ENCODE measurements at regions not wholly inside any gene's neighbourhood (a gene's known extent, or its start where the extent isn't known, plus 50 kb on each side); places are given as distances from the start of the nearest gene placed in this dataset.

- H3K36me3 ChIP-seq (ENCODE audit: insufficient read depth, low read length) = no peaks in the 10 kb centered on the region
- CTCF ChIA-PET (ENCODE audit: partially characterized antibody) = no interaction called here
- POLR2A ChIA-PET (ENCODE audit: partially characterized antibody) = no interaction called here
- H3K36me3 Mint-ChIP-seq = peaks cover 0 to 10% of the 10 kb centered on the region in 2 donors
- no peaks in the 10 kb centered on the region for H3K4me1 Mint-ChIP-seq
- H3K4me1 ChIP-seq (ENCODE audit: insufficient read depth, low read length) = no peaks in the 10 kb centered on the region
- no peak overlapping the region for H3K4me3 Mint-ChIP-seq
- no peaks in the 10 kb centered on the region for H3K27me3 ChIP-seq (ENCODE audit: insufficient read depth, low read length)
- H3K9me3 ChIP-seq (ENCODE audit: control insufficient read depth in 1 of 2, low read length in 2 of 2) = peaks cover 3 to 5% of the 10 kb centered on the region in 2 donors
- peaks cover 2 to 3% of the 10 kb centered on the region in 2 donors for H3K27me3 Mint-ChIP-seq
- H3K9me3 Mint-ChIP-seq = peaks cover 7 to 17% (median 11%) of the 10 kb centered on the region in 8 donors
- intact Hi-C loops (cut with micrococcal nuclease) = no loop called here
- H3K27ac Mint-ChIP-seq = no peak overlapping the region
- no peak overlapping the region for H3K4me3 ChIP-seq (ENCODE audit: low read length in 2 of 2)
- no peak overlapping the region for H3K27ac ChIP-seq (ENCODE audit: low read depth, low read length)
- DNase-seq = no peak
Observed at GRCh38 chr11:69393178-69393832, 88.2 kb upstream of the LINC01488 start.

- peaks cover 1 to 11% (median 6%) of the 10 kb centered on the region in 8 donors for H3K9me3 Mint-ChIP-seq
- no peaks in the 10 kb centered on the region for H3K4me1 Mint-ChIP-seq
- ChIA-PET CTCF (ENCODE audit: partially characterized antibody) (no interaction called here), POLR2A (ENCODE audit: partially characterized antibody) (no interaction called here)
- Histone ChIP-seq H3K27me3 (ENCODE audit: insufficient read depth, low read length) (no peaks in the 10 kb centered on the region), H3K4me3 (ENCODE audit: low read length in 2 of 2) (no peak overlapping the region), H3K4me1 (ENCODE audit: insufficient read depth, low read length) (no peaks in the 10 kb centered on the region), H3K36me3 (ENCODE audit: insufficient read depth, low read length) (no peaks in the 10 kb centered on the region), H3K9me3 (ENCODE audit: control insufficient read depth in 1 of 2, low read length in 2 of 2) (no peaks in the 10 kb centered on the region), H3K27ac (ENCODE audit: low read depth, low read length) (no peak overlapping the region)
- no peak for DNase-seq
- H3K36me3 Mint-ChIP-seq = peaks cover 0 to 4% of the 10 kb centered on the region in 2 donors
- H3K27ac Mint-ChIP-seq = no peak overlapping the region
- peaks cover 2 to 3% of the 10 kb centered on the region in 2 donors for H3K27me3 Mint-ChIP-seq
- no peak overlapping the region for H3K4me3 Mint-ChIP-seq
- intact Hi-C loops (cut with micrococcal nuclease) = no loop called here
Observed at GRCh38 chr11:69393865-69394233, 87.6 kb upstream of the LINC01488 start.

DNA sequence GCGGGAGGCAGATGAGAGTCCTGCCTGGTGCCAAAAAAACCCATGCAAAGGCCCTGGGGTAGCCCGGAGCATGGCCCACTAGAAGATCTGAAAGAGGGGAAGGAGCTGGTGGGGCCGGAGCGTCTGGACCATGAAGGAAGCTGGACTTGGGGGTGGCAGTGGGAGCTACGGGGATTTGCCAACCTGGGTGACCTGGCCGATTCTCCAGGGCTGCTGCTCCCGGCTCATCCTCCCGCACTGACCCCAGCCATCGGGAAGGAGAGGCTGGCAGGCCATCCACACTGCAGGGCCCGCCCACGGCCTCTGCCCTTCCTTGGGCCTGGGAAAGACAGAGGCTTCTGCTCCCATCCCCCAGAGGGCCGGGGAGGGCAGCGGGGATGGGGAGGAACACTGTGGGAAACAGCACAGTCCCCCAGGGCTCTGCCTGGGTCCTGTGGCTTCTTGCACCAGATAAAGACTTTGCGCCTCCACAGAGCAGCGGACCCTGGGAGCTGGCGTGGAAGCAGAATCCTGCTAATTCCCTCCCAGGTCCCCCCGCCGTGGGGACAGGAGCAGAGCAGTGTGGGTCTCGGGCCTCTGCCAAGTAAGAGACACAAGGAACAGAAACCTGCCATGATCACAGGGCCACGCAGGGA lies 87.1 kb upstream of the LINC01488 start:
- H3K27ac ChIP-seq (ENCODE audit: low read depth, low read length) = no peak overlapping the region
- H3K27ac Mint-ChIP-seq = no peak overlapping the region
- intact Hi-C loops (cut with micrococcal nuclease) = no loop called here
- ChIA-PET CTCF (ENCODE audit: partially characterized antibody) (no interaction called here), POLR2A (ENCODE audit: partially characterized antibody) (no interaction called here)
- H3K9me3 ChIP-seq (ENCODE audit: control insufficient read depth in 1 of 2, low read length in 2 of 2) = no peaks in the 10 kb centered on the region
- no peak overlapping the region for H3K4me3 Mint-ChIP-seq
- peaks cover 0 to 6% (median 3%) of the 10 kb centered on the region in 8 donors for H3K9me3 Mint-ChIP-seq
- peaks cover 2 to 3% of the 10 kb centered on the region in 2 donors for H3K27me3 Mint-ChIP-seq
- no peaks in the 10 kb centered on the region for H3K36me3 ChIP-seq (ENCODE audit: insufficient read depth, low read length)
- H3K27me3 ChIP-seq (ENCODE audit: insufficient read depth, low read length) = no peaks in the 10 kb centered on the region
- no peaks in the 10 kb centered on the region for H3K4me1 ChIP-seq (ENCODE audit: insufficient read depth, low read length)
- no peaks in the 10 kb centered on the region for H3K36me3 Mint-ChIP-seq
- no peak overlapping the region for H3K4me3 ChIP-seq (ENCODE audit: low read length in 2 of 2)
- no peaks in the 10 kb centered on the region for H3K4me1 Mint-ChIP-seq
- DNase-seq = no peak

- DNase-seq = no peak
- peaks cover 2 to 6% of the 10 kb centered on the region in 2 donors for H3K27me3 Mint-ChIP-seq
- H3K9me3 Mint-ChIP-seq = peaks cover 0 to 2% (median 0%) of the 10 kb centered on the region in 8 donors
- H3K4me1 ChIP-seq (ENCODE audit: insufficient read depth, low read length) = no peaks in the 10 kb centered on the region
- H3K9me3 ChIP-seq (ENCODE audit: control insufficient read depth in 1 of 2, low read length in 2 of 2) = no peaks in the 10 kb centered on the region
- H3K36me3 ChIP-seq (ENCODE audit: insufficient read depth, low read length) = no peaks in the 10 kb centered on the region
- H3K27ac ChIP-seq (ENCODE audit: low read depth, low read length) = no peak overlapping the region
- H3K27me3 ChIP-seq (ENCODE audit: insufficient read depth, low read length) = no peaks in the 10 kb centered on the region
- H3K4me1 Mint-ChIP-seq = no peaks in the 10 kb centered on the region
- H3K36me3 Mint-ChIP-seq = no peaks in the 10 kb centered on the region
- POLR2A ChIA-PET (ENCODE audit: partially characterized antibody) = no interaction called here
- CTCF ChIA-PET (ENCODE audit: partially characterized antibody) = no interaction called here
- H3K4me3 Mint-ChIP-seq = no peak overlapping the region
- intact Hi-C loops (cut with micrococcal nuclease) = no loop called here
- H3K27ac Mint-ChIP-seq = no peak overlapping the region
- no peak overlapping the region for H3K4me3 ChIP-seq (ENCODE audit: low read length in 2 of 2)
Observed at GRCh38 chr11:69394869-69395246, 86.6 kb upstream of the LINC01488 start.

DNA sequence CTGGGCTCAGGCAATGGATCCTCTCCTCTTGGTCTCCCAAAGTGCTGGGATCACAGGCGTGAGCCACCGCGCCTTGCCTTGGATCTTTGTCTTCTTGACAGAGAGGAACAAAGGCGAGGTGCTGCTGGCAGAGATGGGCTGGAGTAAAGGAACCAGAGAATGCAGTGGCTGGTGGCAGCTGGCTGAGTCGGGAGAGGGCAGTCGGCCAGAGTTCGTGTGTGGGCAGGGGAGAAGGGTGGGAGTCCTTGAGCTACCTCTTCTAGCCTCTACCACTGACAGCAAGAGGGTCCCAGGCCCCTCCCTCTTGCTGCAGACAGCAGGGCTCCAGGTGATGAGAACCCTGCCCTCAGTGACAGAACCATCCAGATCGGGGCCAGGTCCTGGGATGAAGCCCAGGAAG lies 86.2 kb upstream of the LINC01488 start:
- Mint-ChIP-seq H3K4me3 (no peak overlapping the region), H3K27ac (no peak overlapping the region), H3K9me3 (no peaks in the 10 kb centered on the region), H3K36me3 (no peaks in the 10 kb centered on the region), H3K4me1 (no peaks in the 10 kb centered on the region), H3K27me3 (peaks cover 2 to 6% of the 10 kb centered on the region in 2 donors)
- no peaks in the 10 kb centered on the region for H3K36me3 ChIP-seq (ENCODE audit: insufficient read depth, low read length)
- H3K4me3 ChIP-seq (ENCODE audit: low read length in 2 of 2) = no peak overlapping the region
- ChIA-PET CTCF (ENCODE audit: partially characterized antibody) (no interaction called here), POLR2A (ENCODE audit: partially characterized antibody) (no interaction called here)
- H3K9me3 ChIP-seq (ENCODE audit: control insufficient read depth in 1 of 2, low read length in 2 of 2) = no peaks in the 10 kb centered on the region
- DNase-seq = no peak
- no peaks in the 10 kb centered on the region for H3K4me1 ChIP-seq (ENCODE audit: insufficient read depth, low read length)
- intact Hi-C loops (cut with micrococcal nuclease) = no loop called here
- H3K27ac ChIP-seq (ENCODE audit: low read depth, low read length) = no peak overlapping the region
- no peaks in the 10 kb centered on the region for H3K27me3 ChIP-seq (ENCODE audit: insufficient read depth, low read length)

GRCh38 chr11:69396051-69396947 lies 85.2 kb upstream of the LINC01488 start:
- intact Hi-C loops (cut with micrococcal nuclease) = no loop called here
- no peak for DNase-seq
- POLR2A ChIA-PET (ENCODE audit: partially characterized antibody) = no interaction called here
- H3K27ac ChIP-seq (ENCODE audit: low read depth, low read length) = no peak overlapping the region
- H3K27me3 ChIP-seq (ENCODE audit: insufficient read depth, low read length) = no peaks in the 10 kb centered on the region
- CTCF ChIA-PET (ENCODE audit: partially characterized antibody) = no interaction called here
- no peak overlapping the region for H3K4me3 ChIP-seq (ENCODE audit: low read length in 2 of 2)
- H3K27ac Mint-ChIP-seq = peak overlapping the region in 2 of 7 donors; percentile 19 to 85
- no peaks in the 10 kb centered on the region for H3K9me3 ChIP-seq (ENCODE audit: control insufficient read depth in 1 of 2, low read length in 2 of 2)
- H3K36me3 Mint-ChIP-seq = no peaks in the 10 kb centered on the region
- peaks cover 0 to 2% (median 0%) of the 10 kb centered on the region in 8 donors for H3K9me3 Mint-ChIP-seq
- peaks cover 0 to 6% of the 10 kb centered on the region in 2 donors for H3K27me3 Mint-ChIP-seq
- peaks cover under 1 to 2% (median 1%) of the 10 kb centered on the region in 4 donors for H3K4me1 Mint-ChIP-seq
- no peak overlapping the region for H3K4me3 Mint-ChIP-seq
- H3K36me3 ChIP-seq (ENCODE audit: insufficient read depth, low read length) = no peaks in the 10 kb centered on the region
- no peaks in the 10 kb centered on the region for H3K4me1 ChIP-seq (ENCODE audit: insufficient read depth, low read length)

- H3K27me3 ChIP-seq (ENCODE audit: insufficient read depth, low read length) = no peaks in the 10 kb centered on the region
- H3K9me3 ChIP-seq (ENCODE audit: control insufficient read depth in 1 of 2, low read length in 2 of 2) = no peaks in the 10 kb centered on the region
- no peak overlapping the region for H3K4me3 Mint-ChIP-seq
- no peak overlapping the region for H3K27ac Mint-ChIP-seq
- no peak overlapping the region for H3K4me3 ChIP-seq (ENCODE audit: low read length in 2 of 2)
- peaks cover 3% of the 10 kb centered on the region for H3K4me1 ChIP-seq (ENCODE audit: insufficient read depth, low read length)
- intact Hi-C loops (cut with micrococcal nuclease) = no loop called here
- POLR2A ChIA-PET (ENCODE audit: partially characterized antibody) = no interaction called here
- DNase-seq = no peak
- H3K9me3 Mint-ChIP-seq = peaks cover 0 to 2% (median 0%) of the 10 kb centered on the region in 8 donors
- H3K4me1 Mint-ChIP-seq = peaks cover 4 to 5% (median 5%) of the 10 kb centered on the region in 4 donors
- CTCF ChIA-PET (ENCODE audit: partially characterized antibody) = interaction anchor here (0.9 kb wide), 1 partner anchor 104 kb away, joined by 3 read pairs; no protein-coding TSS in a partner anchor
- no peak overlapping the region for H3K27ac ChIP-seq (ENCODE audit: low read depth, low read length)
- no peaks in the 10 kb centered on the region for H3K36me3 Mint-ChIP-seq
- no peaks in the 10 kb centered on the region for H3K36me3 ChIP-seq (ENCODE audit: insufficient read depth, low read length)
- peaks cover 1 to 6% of the 10 kb centered on the region in 2 donors for H3K27me3 Mint-ChIP-seq
Observed at GRCh38 chr11:69396948-69397307, 84.5 kb upstream of the LINC01488 start.

Data from CD4-positive, alpha-beta memory T cell (primary cell).